DND-41 (cell line): ENCODE measurements at regions not wholly inside any gene's neighbourhood (a gene's known extent, or its start where the extent isn't known, plus 50 kb on each side); places are given as distances from the start of the nearest gene placed in this dataset.

ENCODE experiments used
- CTCF ChIP-seq: IDR thresholded peaks from 2 replicates; pipeline ENCODE4 v1.5.1; 2012; ENCODE audit warnings: borderline replicate concordance, low read length, moderate library complexity, mild to moderate bottlenecking; ENCODE audit not compliant: poor library complexity, severe bottlenecking; ENCODE audit errors: extremely low read depth
- EZH2 ChIP-seq: IDR thresholded peaks from 3 replicates; pipeline ENCODE4 v1.6.1; 2012; ENCODE audit warnings: borderline replicate concordance, low read depth, mild to moderate bottlenecking, moderate library complexity, low read length, inconsistent platforms; ENCODE audit not compliant: severe bottlenecking

- no peak for TF ChIP-seq CTCF
- no peak for TF ChIP-seq EZH2
Observed at GRCh38 chr7:121761399-121761798, 111.6 kb upstream of the PTPRZ1 start.
